HUES48 (cell line): ENCODE measurements at regions not wholly inside any gene's neighbourhood (a gene's known extent, or its start where the extent isn't known, plus 50 kb on each side); places are given as distances from the start of the nearest gene placed in this dataset.
A peak's percentile ranks its signal among the peaks of the same experiment; 100 is the strongest.
"Not testable (repeated sequence)": the region's sequence is repeated elsewhere in the genome, so short reads cannot be mapped to it uniquely, and the experiment has no call there.

ENCODE experiments used
- H3K27ac ChIP-seq: one replicate; pipeline ENCODE4 v1.7.0; 2013; ENCODE audit warnings: low read depth, low read length, inconsistent platforms
- H3K27me3 ChIP-seq: 2 replicates; pipeline ENCODE4 v1.6.1; 2013; ENCODE audit warnings: mild to moderate bottlenecking, low read length; ENCODE audit not compliant: control insufficient read depth, insufficient read depth
- H3K36me3 ChIP-seq: 2 replicates; pipeline ENCODE4 v1.6.1; 2013; ENCODE audit warnings: low read length; ENCODE audit not compliant: control insufficient read depth, insufficient read depth
- H3K4me1 ChIP-seq: 2 replicates; pipeline ENCODE4 v1.6.1; 2013; ENCODE audit warnings: mild to moderate bottlenecking, low read length; ENCODE audit not compliant: control insufficient read depth, insufficient read depth
- H3K4me3 ChIP-seq: 2 replicates; pipeline ENCODE4 v1.5.1; 2013; ENCODE audit warnings: mild to moderate bottlenecking, low read depth, low read length
- H3K9ac ChIP-seq: 2 replicates; pipeline ENCODE4 v1.6.1; 2013; ENCODE audit warnings: mild to moderate bottlenecking, low read depth, low read length, moderate library complexity
- H3K9me3 ChIP-seq: 2 replicates; pipeline ENCODE4 v1.6.1; 2013; ENCODE audit warnings: low read length; ENCODE audit not compliant: control insufficient read depth, insufficient read depth

- Histone ChIP-seq H3K9me3 (0 out of 2 replicates have a peak, but pooled peaks cover 6% of the 10 kb centered on the region), H3K36me3 (no peaks in the 10 kb centered on the region), H3K4me1 (0 out of 2 replicates have a peak, but pooled peaks cover 5% of the 10 kb centered on the region), H3K27me3 (no peaks in the 10 kb centered on the region), H3K27ac (no peak overlapping the region), H3K9ac (no peak overlapping the region), H3K4me3 (no peak overlapping the region)
These were observed 507.1 kb downstream of the IGSF11 start for GRCh38 chr3:118527514-118528044.

- Histone ChIP-seq H3K4me3 (no peak overlapping the region), H3K4me1 (0 out of 2 replicates have a peak, but pooled peaks cover 5% of the 10 kb centered on the region), H3K27me3 (no peaks in the 10 kb centered on the region), H3K9ac (no peak overlapping the region), H3K9me3 (0 out of 2 replicates have a peak, but pooled peaks cover 6% of the 10 kb centered on the region), H3K36me3 (no peaks in the 10 kb centered on the region), H3K27ac (no peak overlapping the region)
These were observed 505.1 kb downstream of the IGSF11 start for GRCh38 chr3:118529554-118529953.

- Histone ChIP-seq H3K4me1 (0 out of 2 replicates have a peak, but pooled peaks cover 5% of the 10 kb centered on the region), H3K9me3 (0 out of 2 replicates have a peak, but pooled peaks cover 6% of the 10 kb centered on the region), H3K27me3 (no peaks in the 10 kb centered on the region), H3K9ac (no peak overlapping the region), H3K36me3 (no peaks in the 10 kb centered on the region), H3K27ac (no peak overlapping the region), H3K4me3 (no peak overlapping the region)
These were observed 504.2 kb downstream of the IGSF11 start for GRCh38 chr3:118530350-118530922.

- H3K4me3 ChIP-seq, H3K9me3 ChIP-seq, H3K9ac ChIP-seq: not testable (repeated sequence)
These were observed 503.7 kb downstream of the IGSF11 start for GRCh38 chr3:118530927-118531356.

GRCh38 chr3:118531816-118532215 lies 502.8 kb downstream of the IGSF11 start:
- Histone ChIP-seq H3K9ac (no peak overlapping the region), H3K9me3 (0 out of 2 replicates have a peak, but pooled peaks cover 6% of the 10 kb centered on the region), H3K4me1 (0 out of 2 replicates have a peak, but pooled peaks cover 5% of the 10 kb centered on the region), H3K27ac (no peak overlapping the region), H3K4me3 (no peak overlapping the region), H3K36me3 (no peaks in the 10 kb centered on the region), H3K27me3 (no peaks in the 10 kb centered on the region)

More at GRCh38 chr3:118530927-118531356, 503.7 kb downstream of the IGSF11 start:
- not testable (repeated sequence) for H3K36me3 ChIP-seq, H3K4me1 ChIP-seq, H3K27me3 ChIP-seq, H3K27ac ChIP-seq

GRCh38 chr3:118533676-118534075 lies 501.0 kb downstream of the IGSF11 start:
- Histone ChIP-seq H3K9ac (no peak overlapping the region), H3K9me3 (0 out of 2 replicates have a peak, but pooled peaks cover 6% of the 10 kb centered on the region), H3K36me3 (no peaks in the 10 kb centered on the region), H3K4me1 (no peaks in the 10 kb centered on the region), H3K4me3 (no peak overlapping the region), H3K27ac (no peak overlapping the region), H3K27me3 (no peaks in the 10 kb centered on the region)

DNA sequence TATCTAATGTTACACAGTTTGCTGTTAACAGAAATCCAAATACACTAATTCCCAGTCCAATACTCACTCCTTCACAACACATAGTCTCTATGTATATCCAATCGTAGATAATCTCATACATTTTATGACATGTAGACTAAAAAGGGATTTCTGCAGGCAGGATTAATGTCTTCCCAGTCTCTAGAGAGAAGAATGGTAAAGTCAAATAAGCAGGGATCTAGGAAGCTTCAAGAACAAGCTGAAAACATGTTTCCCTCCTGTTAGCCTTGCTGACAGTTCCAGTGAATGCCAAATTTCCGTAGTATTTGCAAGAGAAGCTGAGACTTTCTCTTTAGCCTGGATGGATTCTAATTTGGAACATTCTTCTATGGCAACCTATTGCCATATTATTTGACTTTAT lies 500.1 kb downstream of the IGSF11 start:
- no peak overlapping the region for H3K4me3 ChIP-seq
- no peaks in the 10 kb centered on the region for H3K4me1 ChIP-seq
- H3K36me3 ChIP-seq, result no peaks in the 10 kb centered on the region
- no peak overlapping the region for H3K9ac ChIP-seq
- no peak overlapping the region for H3K27ac ChIP-seq
- 0 out of 2 replicates have a peak, but pooled peaks cover 6% of the 10 kb centered on the region for H3K9me3 ChIP-seq
- H3K27me3 ChIP-seq, result no peaks in the 10 kb centered on the region

- no peaks in the 10 kb centered on the region for H3K4me1 ChIP-seq
These were observed 497.9 kb downstream of the IGSF11 start for GRCh38 chr3:118536764-118537163.

GRCh38 chr3:118537454-118537853 lies 497.2 kb downstream of the IGSF11 start:
- no peak overlapping the region for H3K27ac ChIP-seq
- no peaks in the 10 kb centered on the region for H3K36me3 ChIP-seq
- H3K27me3 ChIP-seq, result no peaks in the 10 kb centered on the region
- no peak overlapping the region for H3K9ac ChIP-seq
- H3K4me1 ChIP-seq, result no peaks in the 10 kb centered on the region
- H3K4me3 ChIP-seq, result no peak overlapping the region
- no peaks in the 10 kb centered on the region for H3K9me3 ChIP-seq

More at GRCh38 chr3:118536764-118537163, 497.9 kb downstream of the IGSF11 start:
- Histone ChIP-seq H3K9ac (no peak overlapping the region), H3K27ac (no peak overlapping the region), H3K9me3 (no peaks in the 10 kb centered on the region), H3K27me3 (no peaks in the 10 kb centered on the region), H3K36me3 (no peaks in the 10 kb centered on the region), H3K4me3 (no peak overlapping the region)

DNA sequence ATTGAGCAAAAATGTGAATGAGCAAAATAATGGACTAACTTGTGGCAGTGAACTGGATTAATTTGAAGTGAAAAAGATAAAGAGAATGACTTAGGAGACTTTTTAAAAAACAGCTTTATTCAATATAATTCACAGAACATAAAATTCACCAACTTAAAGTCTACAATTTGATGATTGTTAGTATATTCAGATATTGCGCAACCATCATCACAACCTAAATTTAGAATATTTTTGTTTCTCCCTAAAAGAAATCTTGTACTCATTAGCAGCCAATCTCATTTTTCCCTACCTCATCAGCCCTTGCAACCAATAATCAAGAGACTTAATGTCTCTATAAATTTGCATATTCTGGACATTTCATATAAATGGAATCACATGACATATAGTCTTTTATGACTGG lies 496.5 kb downstream of the IGSF11 start:
- Histone ChIP-seq H3K36me3 (no peaks in the 10 kb centered on the region), H3K27me3 (no peaks in the 10 kb centered on the region), H3K4me3 (no peak overlapping the region), H3K9ac (no peak overlapping the region), H3K9me3 (no peaks in the 10 kb centered on the region), H3K27ac (no peak overlapping the region), H3K4me1 (no peaks in the 10 kb centered on the region)

DNA sequence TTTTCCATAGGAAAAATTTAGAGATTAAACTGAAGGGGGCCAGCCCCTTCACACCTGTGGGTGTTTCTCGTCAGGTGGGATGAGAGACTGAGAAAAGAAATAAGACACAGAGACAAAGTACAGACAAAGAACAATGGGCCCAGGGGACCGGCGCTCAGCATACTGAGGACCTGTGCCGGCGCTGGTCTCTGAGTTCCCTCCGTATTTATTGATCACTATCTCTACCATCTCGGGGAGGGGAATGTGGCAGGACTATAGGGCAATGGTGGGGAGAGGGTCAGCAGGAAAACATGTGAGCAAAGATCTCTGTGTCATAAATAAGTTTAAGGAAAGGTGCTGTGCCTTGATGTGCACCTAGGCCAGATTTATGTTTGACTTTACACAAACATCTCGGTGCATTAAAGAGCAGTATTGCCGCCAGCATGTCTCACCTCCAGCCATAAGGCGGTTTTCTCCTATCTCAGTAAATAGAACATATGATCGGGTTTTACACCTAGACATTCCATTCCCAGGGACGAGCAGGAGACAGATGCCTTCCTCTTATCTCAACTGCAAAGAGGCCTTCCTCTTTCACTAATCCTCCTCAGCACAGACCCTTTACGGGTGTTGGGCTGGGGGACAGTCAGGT lies 494.7 kb downstream of the IGSF11 start:
- H3K4me3 ChIP-seq, H3K9ac ChIP-seq, H3K36me3 ChIP-seq, H3K27me3 ChIP-seq, H3K4me1 ChIP-seq, H3K9me3 ChIP-seq: not testable (repeated sequence)
- H3K27ac ChIP-seq, result peak overlapping the region; percentile 61
